Choroid plexus epithelial cell (primary cell): ENCODE measurements at regions not wholly inside any gene's neighbourhood (a gene's known extent, or its start where the extent isn't known, plus 50 kb on each side); places are given as distances from the start of the nearest gene placed in this dataset.
"Not testable (repeated sequence)": the region's sequence is repeated elsewhere in the genome, so short reads cannot be mapped to it uniquely, and the experiment has no call there.

ENCODE experiments used
- DNase-seq: peaks from one replicate; pipeline ENCODE4 v3.0.0-alpha.2; 2010; ENCODE audit warnings: low read depth
- H3K4me3 ChIP-seq: 2 replicates; pipeline ENCODE4 v1.5.1; 2011; ENCODE audit warnings: low read depth, mild to moderate bottlenecking, control low read depth, low read length, moderate library complexity
- CTCF ChIP-seq: conservative IDR thresholded peaks from 2 replicates; pipeline ENCODE4 v1.5.1; 2011; ENCODE audit warnings: low read depth, mild to moderate bottlenecking, control low read depth, inconsistent platforms, low read length, moderate library complexity

GRCh38 chr7:68216051-68216450 lies 1219.4 kb downstream of the TYW1 start:
- no peak overlapping the region for H3K4me3 ChIP-seq
- no peak for TF ChIP-seq CTCF
- DNase-seq = no peak

- no peak for DNase-seq
- H3K4me3 ChIP-seq = no peak overlapping the region
- no peak for TF ChIP-seq CTCF
Measured at GRCh38 chr7:68217426-68217825, 1220.8 kb downstream of the TYW1 start.

DNA sequence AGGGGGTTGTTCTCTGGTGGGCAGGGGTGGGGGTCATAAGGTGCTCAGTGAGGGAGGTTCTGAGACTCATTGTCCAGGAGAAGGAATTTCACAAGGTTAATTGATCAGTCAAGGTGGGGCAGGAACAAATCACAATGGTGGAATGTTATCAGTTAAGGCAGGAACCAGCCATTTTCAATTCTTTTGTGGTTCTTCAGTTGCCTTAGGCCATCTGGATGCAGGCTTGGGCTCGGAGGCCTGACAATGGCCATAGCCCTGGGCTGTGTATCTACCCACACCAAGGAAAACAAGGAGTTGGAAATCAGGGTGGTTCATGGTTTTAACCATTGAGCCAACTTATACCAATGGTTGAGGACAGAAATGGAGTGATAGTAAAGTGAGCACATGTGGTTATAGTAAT lies 1221.8 kb downstream of the TYW1 start:
- H3K4me3 ChIP-seq = no peak overlapping the region
- TF ChIP-seq CTCF = no peak
- no peak for DNase-seq

GRCh38 chr7:68222311-68222710 lies 1225.7 kb downstream of the TYW1 start:
- no peak for DNase-seq
- no peak overlapping the region for H3K4me3 ChIP-seq
- TF ChIP-seq CTCF = no peak

GRCh38 chr7:68224041-68224741 lies 1227.6 kb downstream of the TYW1 start:
- no peak for TF ChIP-seq CTCF
- no peak for DNase-seq
- H3K4me3 ChIP-seq = no peak overlapping the region

GRCh38 chr7:68231011-68231410 lies 1234.4 kb downstream of the TYW1 start:
- not testable (repeated sequence) for H3K4me3 ChIP-seq, DNase-seq

GRCh38 chr7:68235937-68236336 lies 1239.3 kb downstream of the TYW1 start:
- no peak for DNase-seq
- H3K4me3 ChIP-seq = no peak overlapping the region
- no peak for TF ChIP-seq CTCF
